GM23338 (cell line): ENCODE measurements at regions not wholly inside any gene's neighbourhood (a gene's known extent, or its start where the extent isn't known, plus 50 kb on each side); places are given as distances from the start of the nearest gene placed in this dataset.

Experiments used
- ATAC-seq: fragments of 200-7000 bp; cut with Tn5 transposase; 3 replicates; pipeline ENCODE4 v1.9.1; 2020
- DNase-seq: peaks from one replicate; pipeline ENCODE4 v3.0.0-alpha.2; 2015; ENCODE audit warnings: low spot score
- H2AFZ ChIP-seq: fragments of 200-600 bp; sonication (generic); 2 replicates; pipeline ENCODE4 v1.8.0; 2016; ENCODE audit warnings: antibody characterized with exemption, mild to moderate bottlenecking, moderate library complexity
- H3F3A ChIP-seq: fragments of 200-600 bp; sonication (generic); replicated peaks from 2 replicates; pipeline ENCODE4 v1.8.0; 2017; ENCODE audit warnings: antibody characterized with exemption, mixed run types, low read depth
- H3K27ac ChIP-seq: fragments of 200-600 bp; sonication (generic); 2 replicates; pipeline ENCODE4 v1.6.1; 2016; ENCODE audit warnings: low read depth
- H3K27me3 ChIP-seq: fragments of 200-600 bp; sonication (generic); 2 replicates; pipeline ENCODE4 v1.8.0; 2016; ENCODE audit warnings: mild to moderate bottlenecking, mixed run types, moderate library complexity; ENCODE audit not compliant: insufficient read depth
- H3K36me3 ChIP-seq: fragments of 200-600 bp; sonication (generic); 2 replicates; pipeline ENCODE4 v1.8.0; 2016; ENCODE audit warnings: mild to moderate bottlenecking; ENCODE audit not compliant: insufficient read depth
- H3K4me1 ChIP-seq: fragments of 200-600 bp; sonication (generic); 2 replicates; pipeline ENCODE4 v1.8.0; 2016; ENCODE audit warnings: mild to moderate bottlenecking, moderate library complexity; ENCODE audit not compliant: insufficient read depth
- H3K4me2 ChIP-seq: fragments of 200-600 bp; sonication (generic); 2 replicates; pipeline ENCODE4 v1.7.1; 2017; ENCODE audit warnings: mixed run types
- H3K4me3 ChIP-seq: fragments of 200-600 bp; sonication (generic); 2 replicates; pipeline ENCODE4 v1.6.1; 2016; ENCODE audit warnings: mixed run types
- H3K79me2 ChIP-seq: fragments of 200-600 bp; sonication (generic); replicated peaks from 2 replicates; pipeline ENCODE4 v1.8.0; 2017; ENCODE audit warnings: mild to moderate bottlenecking; ENCODE audit not compliant: insufficient read depth
- H3K9me2 ChIP-seq: fragments of 200-600 bp; sonication (generic); 2 replicates; pipeline ENCODE4 v1.8.0; 2017; ENCODE audit not compliant: insufficient read depth
- H4K20me1 ChIP-seq: fragments of 200-600 bp; sonication (generic); replicated peaks from 2 replicates; pipeline ENCODE4 v1.8.0; 2017; ENCODE audit warnings: mild to moderate bottlenecking; ENCODE audit not compliant: insufficient read depth
- H3K27ac Mint-ChIP-seq: 2 replicates; pipeline ENCODE4 v1.8.0; 2020; ENCODE audit warnings: inconsistent platforms, mild to moderate bottlenecking, moderate library complexity, mixed read lengths
- H3K27me3 Mint-ChIP-seq: 3 replicates; pipeline ENCODE4 v1.8.0; 2022; ENCODE audit warnings: low read depth, mild to moderate bottlenecking, moderate library complexity, mixed read lengths, inconsistent platforms; ENCODE audit not compliant: insufficient read depth, poor library complexity
- H3K36me3 Mint-ChIP-seq: 3 replicates; pipeline ENCODE4 v1.8.0; 2021; ENCODE audit warnings: low read depth, mild to moderate bottlenecking, inconsistent platforms, moderate library complexity, mixed read lengths
- H3K4me1 Mint-ChIP-seq: 3 replicates; pipeline ENCODE4 v1.8.0; 2020; ENCODE audit warnings: mild to moderate bottlenecking, inconsistent platforms, mixed read lengths
- H3K4me3 Mint-ChIP-seq: 3 replicates; pipeline ENCODE4 v1.8.0; 2021; ENCODE audit warnings: moderate library complexity, mild to moderate bottlenecking, inconsistent platforms, mixed read lengths
- H3K9me3 Mint-ChIP-seq: 3 replicates; pipeline ENCODE4 v1.8.0; 2020; ENCODE audit warnings: moderate library complexity, mild to moderate bottlenecking, inconsistent platforms, mixed read lengths
- CTCF ChIP-seq, 2 experiments: fragments of 200-600 bp in 1 of 2; sonication (generic) in 1 of 2; conservative IDR thresholded peaks; 2 replicates each; pipeline versions ENCODE4 v1.5.1 to v1.6.1; 2016 to 2017; ENCODE audit warnings: antibody characterized with exemption in 2 of 2, low read depth in 2 of 2, mild to moderate bottlenecking in 2 of 2, moderate library complexity in 1 of 2
- ETS1 ChIP-seq: IDR thresholded peaks from 2 replicates; pipeline ENCODE4 v1.6.1; 2016; ENCODE audit warnings: antibody characterized with exemption
- EZH2 ChIP-seq: fragments of 200-600 bp; sonication (generic); IDR thresholded peaks from one replicate; pipeline ENCODE4 v1.8.0; 2017; ENCODE audit warnings: antibody characterized with exemption, mild to moderate bottlenecking, low read depth; ENCODE audit not compliant: unreplicated experiment
- JUNB ChIP-seq: IDR thresholded peaks from one replicate; pipeline ENCODE4 v1.6.1; 2016; ENCODE audit warnings: antibody characterized with exemption; ENCODE audit not compliant: unreplicated experiment
- NANOG ChIP-seq: IDR thresholded peaks from 2 replicates; pipeline ENCODE4 v1.6.1; 2016; ENCODE audit warnings: antibody characterized with exemption, borderline replicate concordance
- POLR2AphosphoS5 ChIP-seq: IDR thresholded peaks from 2 replicates; pipeline ENCODE4 v1.6.1; 2016; ENCODE audit warnings: antibody characterized with exemption, low read depth
- STAT1 ChIP-seq: IDR thresholded peaks from one replicate; pipeline ENCODE4 v1.6.1; 2016; ENCODE audit warnings: antibody characterized with exemption; ENCODE audit not compliant: unreplicated experiment
- ZNF114 ChIP-seq: fragments of 250-450 bp; sonication (Bioruptor Pico); IDR thresholded peaks from 2 replicates; pipeline ENCODE4 v1.5.0; 2020; ENCODE audit warnings: mild to moderate bottlenecking, moderate library complexity
- ZNF331 ChIP-seq: fragments of 250-450 bp; sonication (Bioruptor Pico); IDR thresholded peaks from 2 replicates; pipeline ENCODE4 v1.5.0; 2020; ENCODE audit warnings: low read depth, mild to moderate bottlenecking, moderate library complexity
- ZNF462 ChIP-seq: fragments of 250-450 bp; sonication (Bioruptor Pico); IDR thresholded peaks from 2 replicates; pipeline ENCODE4 v1.5.0; 2020; ENCODE audit warnings: mild to moderate bottlenecking, moderate library complexity

- Histone ChIP-seq H3K4me3 (no peak overlapping the region), H3F3A (no peaks in the 10 kb centered on the region), H3K79me2 (no peaks in the 10 kb centered on the region), H4K20me1 (no peaks in the 10 kb centered on the region), H3K9me2 (peaks cover 2% of the 10 kb centered on the region; the same call in 1 of the 2 replicates), H3K36me3 (no peaks in the 10 kb centered on the region; the same call in 1 of the 2 replicates), H3K4me1 (no peaks in the 10 kb centered on the region), H3K27ac (no peak overlapping the region), H3K27me3 (no peaks in the 10 kb centered on the region), H2AFZ (no peak overlapping the region), H3K4me2 (no peak overlapping the region)
- TF ChIP-seq CTCF (conservative IDR thresholded peaks at IDR 0.05; ENCODE audit: low read depth in 2 of 2) (no peak), ETS1 (no peak)
- Mint-ChIP-seq H3K27me3 (no peaks in the 10 kb centered on the region), H3K36me3 (no peaks in the 10 kb centered on the region), H3K27ac (no peak overlapping the region), H3K4me1 (no peaks in the 10 kb centered on the region), H3K4me3 (no peak overlapping the region), H3K9me3 (no peaks in the 10 kb centered on the region; the same call in 2 of the 3 replicates)
- no peak for ATAC-seq
- no peak for DNase-seq
Observed at GRCh38 chr2:228627510-228627909, 446.0 kb upstream of the SPHKAP start.

- no peaks in the 10 kb centered on the region for H3K27me3 ChIP-seq
- no peaks in the 10 kb centered on the region for H3K79me2 ChIP-seq
- Mint-ChIP-seq H3K27ac (no peak overlapping the region), H3K36me3 (no peaks in the 10 kb centered on the region), H3K27me3 (no peaks in the 10 kb centered on the region), H3K9me3 (no peaks in the 10 kb centered on the region; the same call in 2 of the 3 replicates), H3K4me3 (no peak overlapping the region), H3K4me1 (no peaks in the 10 kb centered on the region)
- no peak overlapping the region for H3K4me2 ChIP-seq
- no peaks in the 10 kb centered on the region for H3K4me1 ChIP-seq
- no peaks in the 10 kb centered on the region for H3F3A ChIP-seq
- H3K9me2 ChIP-seq = peaks cover 2% of the 10 kb centered on the region; the same call in 1 of the 2 replicates
- H3K27ac ChIP-seq = no peak overlapping the region
- ATAC-seq = no peak
- no peaks in the 10 kb centered on the region; the same call in 1 of the 2 replicates for H3K36me3 ChIP-seq
- H2AFZ ChIP-seq = no peak overlapping the region
- H3K4me3 ChIP-seq = no peak overlapping the region
- no peaks in the 10 kb centered on the region for H4K20me1 ChIP-seq
- no peak for DNase-seq
- TF ChIP-seq POLR2AphosphoS5 (no peak), ZNF462 (CRISPR knock-in tag) (no peak), ZNF331 (no peak), STAT1 (no peak), CTCF (conservative IDR thresholded peaks at IDR 0.05; ENCODE audit: low read depth in 2 of 2) (no peak), JUNB (no peak), NANOG (no peak), EZH2 (no peak), ZNF114 (CRISPR knock-in tag) (no peak)
Observed at GRCh38 chr2:228625481-228625880, 444.0 kb upstream of the SPHKAP start.
